ENCODE measurements at regions not wholly inside any gene's neighbourhood (a gene's known extent, or its start where the extent isn't known, plus 50 kb on each side); places are given as distances from the start of the nearest gene placed in this dataset.
"Not testable (repeated sequence)": the region's sequence is repeated elsewhere in the genome, so short reads cannot be mapped to it uniquely, and the experiment has no call there.

DNA sequence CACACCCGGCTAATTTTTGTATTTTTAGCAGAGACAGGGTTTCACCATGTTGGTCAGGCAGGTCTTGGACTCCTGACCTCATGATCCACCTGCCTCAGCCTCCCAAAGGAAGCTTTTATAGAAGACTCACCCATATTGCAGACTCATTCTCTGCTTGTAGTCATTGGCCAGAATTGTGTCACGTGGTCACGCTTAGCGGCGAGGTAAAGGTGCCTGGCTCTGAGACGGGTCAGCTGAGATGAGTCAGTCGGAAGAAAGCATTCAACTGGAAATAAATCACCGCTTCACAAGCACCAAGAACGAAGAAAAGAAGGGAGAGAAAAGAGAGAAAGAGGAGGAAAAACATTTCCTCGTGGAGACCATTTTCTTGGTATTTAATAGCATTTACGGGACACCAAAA is 218.8 kb upstream of the NOCT start:
- no peak for DNase-seq (ENCODE audit: low read depth)

DNA sequence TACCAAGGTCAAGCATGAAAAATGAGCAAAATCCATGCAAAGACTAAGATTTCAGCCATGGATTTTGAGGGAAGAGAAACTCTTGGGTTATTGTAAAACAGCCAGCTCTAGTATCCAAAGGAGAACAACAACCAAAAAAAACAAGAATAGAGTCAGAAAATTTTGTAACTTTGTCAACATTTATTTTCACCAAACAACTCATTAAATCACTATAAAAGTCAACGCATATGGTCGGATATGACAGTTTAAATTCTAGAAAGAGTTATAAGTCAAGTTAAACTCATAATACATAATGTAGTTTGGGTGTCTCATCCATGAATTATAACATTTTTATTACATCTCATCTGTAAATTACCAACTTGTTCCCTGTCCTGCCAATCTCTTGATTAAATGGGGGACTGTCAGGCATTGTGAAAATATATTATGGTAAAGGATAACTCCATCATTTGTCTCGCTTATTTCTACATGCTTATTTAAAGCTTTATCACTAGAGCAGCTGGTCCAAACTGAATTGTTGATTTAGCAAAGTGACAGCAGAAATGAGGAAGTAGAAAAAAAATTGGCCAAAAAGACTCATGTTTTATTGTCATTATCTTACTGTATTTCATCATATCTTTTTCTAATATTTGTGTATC is 224.8 kb upstream of the NOCT start:
- no peak for DNase-seq (ENCODE audit: low read depth)

DNA sequence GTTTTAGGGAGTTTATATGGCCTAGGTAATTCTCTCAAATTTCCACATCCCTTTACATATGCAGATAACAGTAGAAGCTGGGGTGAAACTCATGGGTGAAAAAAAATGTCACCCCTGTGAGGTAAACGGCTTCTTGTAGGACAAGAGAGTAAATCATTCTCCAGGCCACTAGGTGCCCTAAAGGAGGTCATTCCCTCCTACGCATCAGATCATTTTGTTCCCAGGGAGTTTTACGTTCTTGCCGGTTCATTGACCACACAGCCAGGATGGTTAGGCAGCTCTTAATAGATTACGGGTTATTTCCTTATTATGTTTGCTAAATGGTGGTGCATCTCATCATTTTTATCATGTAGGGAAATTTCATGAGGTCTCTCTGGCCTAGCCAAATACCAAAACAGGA is 225.8 kb upstream of the NOCT start:
- no peak for DNase-seq (ENCODE audit: low read depth)

DNA sequence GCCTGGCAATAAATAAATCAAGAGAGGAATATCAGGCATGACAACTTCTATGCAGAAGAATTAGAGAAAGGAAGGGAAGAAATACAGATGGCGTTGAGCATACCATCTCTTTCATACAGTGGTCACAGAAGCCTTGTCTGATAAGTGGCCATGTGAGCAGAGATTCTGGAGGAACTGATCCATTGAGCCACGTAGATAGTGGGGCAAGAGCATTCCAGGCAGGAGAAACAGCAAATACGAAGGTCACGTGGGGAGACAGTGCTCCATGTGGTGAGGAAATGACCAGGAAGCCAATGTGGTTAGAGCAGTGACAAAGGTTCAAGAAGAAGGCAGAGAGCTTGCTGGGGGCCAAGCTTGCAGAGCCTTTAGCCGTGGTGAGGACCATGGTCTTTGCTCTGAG is 226.7 kb upstream of the NOCT start:
- DNase-seq (ENCODE audit: low read depth): peak; percentile 85

DNA sequence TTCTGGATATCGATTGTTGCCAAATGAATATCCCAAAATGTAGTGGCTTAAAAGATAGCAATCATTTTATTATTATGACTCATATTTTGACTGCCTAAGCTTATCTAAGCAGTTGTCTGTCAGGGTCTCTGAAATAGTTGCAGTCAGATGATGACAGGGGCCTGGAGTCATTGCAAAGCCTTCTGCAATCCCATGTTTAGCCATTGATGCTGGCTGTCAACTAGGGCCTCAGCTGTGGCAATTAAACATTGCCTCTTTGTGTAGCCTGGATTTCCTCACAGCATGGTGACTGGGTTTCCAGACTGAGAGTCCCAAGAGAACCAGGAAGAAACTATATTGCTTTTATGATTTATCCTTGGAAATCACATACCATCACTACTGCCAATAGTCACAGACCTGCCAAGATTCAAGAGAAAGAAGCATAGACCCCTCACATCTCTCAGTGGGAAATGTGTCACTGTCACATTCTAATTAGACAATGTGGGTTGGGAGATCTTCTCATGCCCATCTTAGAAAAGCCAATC is 227.3 kb upstream of the NOCT start:
- DNase-seq (ENCODE audit: low read depth): no peak

DNA sequence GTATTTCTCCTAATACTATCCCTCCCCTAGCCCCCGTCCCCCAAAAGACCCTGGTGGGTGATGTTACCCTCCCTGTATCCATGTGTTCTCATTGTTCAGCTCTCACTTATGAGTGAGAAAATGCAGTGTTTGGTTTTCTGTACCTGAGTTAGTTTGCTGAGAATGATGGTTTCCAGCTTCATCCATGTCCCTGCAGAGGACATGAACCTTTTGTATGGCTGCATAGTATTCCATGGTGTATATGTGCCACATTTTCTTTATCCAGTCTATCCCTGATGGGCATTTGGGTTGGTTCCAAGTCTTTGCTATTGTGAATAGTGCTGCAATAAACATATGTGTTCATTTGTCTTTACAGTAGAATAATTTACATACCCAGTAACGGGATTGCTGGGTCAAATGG is 235.8 kb upstream of the NOCT start:
- DNase-seq (ENCODE audit: low read depth): not testable (repeated sequence)

DNA sequence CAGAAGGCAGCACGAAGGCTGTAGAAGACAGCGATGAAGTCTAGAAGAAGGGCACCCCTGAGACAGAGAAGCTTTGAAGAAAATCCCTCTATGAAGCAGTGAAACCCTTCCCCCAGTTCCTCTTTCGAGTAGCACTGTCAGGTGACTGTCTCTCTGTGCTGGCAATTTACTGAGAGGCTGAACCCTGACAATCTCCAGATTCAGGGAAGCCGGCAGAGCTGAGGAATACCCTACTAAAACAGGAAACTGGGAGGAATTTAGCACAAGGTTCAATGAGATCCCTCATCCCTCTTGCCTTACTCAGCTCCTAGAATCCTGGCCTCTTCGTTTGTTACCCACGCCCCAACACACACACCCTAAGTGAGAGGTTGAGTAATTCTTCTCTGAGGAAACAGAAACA is 239.7 kb upstream of the NOCT start:
- DNase-seq (ENCODE audit: low read depth): no peak

DNA sequence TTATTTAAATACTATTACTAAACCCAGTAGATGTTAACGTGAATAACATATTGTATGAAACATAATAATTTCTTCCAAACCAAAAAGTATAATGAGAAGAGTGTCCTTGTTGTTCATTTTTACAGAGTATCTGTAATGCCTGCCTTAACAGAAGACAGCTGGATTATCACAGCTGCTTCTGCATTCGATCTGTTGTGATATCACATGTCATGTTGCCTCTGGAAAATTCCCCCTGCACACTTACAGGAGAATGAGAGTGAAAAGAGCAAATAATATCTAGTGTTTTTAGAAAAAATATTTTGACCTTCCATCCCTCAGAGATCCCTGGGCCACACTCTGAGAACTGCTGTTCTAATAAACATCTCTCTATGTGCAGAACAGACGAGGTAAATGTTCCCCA is 240.1 kb upstream of the NOCT start:
- DNase-seq (ENCODE audit: low read depth): no peak

DNA sequence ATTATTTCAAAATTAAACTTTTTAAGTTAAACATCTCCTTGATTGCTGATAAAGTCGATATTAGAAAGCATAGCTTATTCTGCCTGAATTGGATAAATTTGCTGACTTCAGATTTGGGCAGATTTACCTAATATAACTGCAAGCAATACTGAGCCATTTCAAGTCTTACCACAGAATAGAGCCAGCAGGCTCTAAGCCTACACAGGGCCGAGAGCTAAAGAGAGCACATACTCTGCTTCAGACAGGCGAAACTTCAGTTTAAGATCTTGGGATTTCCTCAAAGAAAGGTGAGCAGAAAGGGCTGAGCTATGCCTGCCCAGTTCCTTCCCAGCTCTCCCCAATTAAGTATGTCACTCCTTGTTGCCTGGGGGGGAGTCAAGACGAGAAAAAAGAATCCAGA is 240.6 kb upstream of the NOCT start:
- DNase-seq (ENCODE audit: low read depth): no peak

DNA sequence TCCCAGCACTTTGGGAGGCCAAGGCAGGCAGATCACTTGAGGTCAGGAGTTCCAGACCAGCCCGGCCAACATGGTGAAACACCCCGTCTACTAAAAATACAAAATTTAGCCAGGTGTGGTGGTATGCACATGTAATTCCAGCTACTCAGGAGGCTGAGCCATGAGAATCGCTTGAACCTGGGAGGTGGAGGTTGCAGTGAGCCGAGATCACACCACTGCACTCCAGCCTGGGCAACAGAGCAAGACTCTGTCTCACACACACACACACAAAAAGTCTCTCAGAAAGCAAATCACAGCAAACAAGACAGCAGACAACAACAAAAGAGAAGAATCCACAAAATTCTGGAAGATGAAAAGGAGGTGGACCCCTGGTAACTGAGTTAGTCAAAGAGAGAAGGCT is 241.5 kb upstream of the NOCT start:
- DNase-seq (ENCODE audit: low read depth): not testable (repeated sequence)

DNA sequence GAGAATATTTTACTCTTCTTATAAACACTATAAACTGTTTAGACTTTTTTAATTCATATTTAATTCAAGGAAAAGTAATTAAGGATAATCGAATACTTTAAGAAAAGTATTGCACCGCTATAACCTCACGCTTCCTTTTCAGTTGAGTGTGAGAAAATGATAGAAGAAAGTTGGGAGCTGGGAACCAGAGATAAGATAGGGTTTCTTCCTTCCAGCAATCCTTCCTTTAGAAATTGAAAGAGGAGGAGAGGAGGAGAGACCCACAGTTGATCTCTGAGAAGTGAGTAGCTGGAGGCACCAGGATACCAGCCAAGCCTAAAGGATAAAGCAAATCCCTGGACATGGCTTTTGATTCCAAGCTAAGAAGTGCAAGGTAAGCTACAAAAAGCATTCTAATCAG is 242.3 kb upstream of the NOCT start:
- peak; percentile 50 for DNase-seq (ENCODE audit: low read depth)

DNA sequence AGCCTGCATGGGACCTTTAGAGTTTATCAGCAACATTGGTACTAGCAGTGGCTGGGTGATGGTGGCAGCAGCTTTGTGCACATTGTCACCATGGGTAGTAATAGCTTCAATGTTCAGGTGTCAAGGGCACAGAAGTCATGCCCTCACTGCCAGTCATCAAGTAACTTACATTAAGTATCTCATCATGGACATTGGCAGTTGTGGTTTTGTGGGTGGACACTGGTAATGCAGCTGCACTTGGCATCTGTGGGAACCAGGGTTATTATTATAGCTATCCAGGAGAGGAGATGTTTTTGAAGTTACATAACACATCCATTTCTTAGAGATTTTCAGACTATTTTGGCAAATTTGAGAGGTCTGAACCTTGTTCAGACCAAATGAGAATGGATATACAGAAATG is 243.2 kb upstream of the NOCT start:
- no peak for DNase-seq (ENCODE audit: low read depth)

DNA sequence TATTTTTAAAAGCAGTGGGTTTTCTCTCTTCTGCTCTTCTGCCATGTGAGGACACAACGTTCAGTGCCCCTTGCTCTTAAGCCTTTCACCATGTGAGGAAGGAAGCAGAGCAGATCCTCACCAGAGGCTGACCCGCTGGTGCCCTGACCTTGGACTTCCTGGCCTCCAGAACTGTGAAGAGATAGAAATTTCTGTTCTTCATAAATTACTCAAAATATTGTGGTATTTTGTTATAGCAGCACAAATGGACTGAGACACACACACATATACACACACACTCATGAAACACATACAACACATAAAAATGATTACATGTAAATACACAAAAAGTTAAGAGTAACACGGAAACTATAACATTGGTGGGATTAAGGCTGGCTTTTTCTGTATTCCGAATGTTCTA is 244.8 kb upstream of the NOCT start:
- DNase-seq (ENCODE audit: low read depth): no peak

DNA sequence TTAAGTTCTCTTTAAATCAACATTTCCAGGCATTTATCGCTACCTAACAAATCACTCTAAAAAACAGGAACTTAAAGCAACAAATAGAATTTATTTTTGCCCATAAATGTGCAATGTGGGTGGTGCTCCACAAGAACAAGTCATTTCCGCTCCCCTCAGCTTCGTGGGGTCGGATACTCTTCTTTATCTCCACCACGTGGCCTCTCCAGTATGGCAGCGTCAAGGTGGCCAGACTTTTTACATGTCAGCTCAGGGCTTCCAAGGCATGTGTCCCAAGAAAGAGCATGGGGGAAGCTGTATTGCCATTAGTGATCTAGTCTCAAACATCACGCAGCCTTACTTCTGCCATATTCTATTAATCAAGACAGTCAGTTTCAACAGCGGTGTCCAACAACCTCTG is 249.2 kb upstream of the NOCT start:
- no peak for DNase-seq (ENCODE audit: low read depth)

DNA sequence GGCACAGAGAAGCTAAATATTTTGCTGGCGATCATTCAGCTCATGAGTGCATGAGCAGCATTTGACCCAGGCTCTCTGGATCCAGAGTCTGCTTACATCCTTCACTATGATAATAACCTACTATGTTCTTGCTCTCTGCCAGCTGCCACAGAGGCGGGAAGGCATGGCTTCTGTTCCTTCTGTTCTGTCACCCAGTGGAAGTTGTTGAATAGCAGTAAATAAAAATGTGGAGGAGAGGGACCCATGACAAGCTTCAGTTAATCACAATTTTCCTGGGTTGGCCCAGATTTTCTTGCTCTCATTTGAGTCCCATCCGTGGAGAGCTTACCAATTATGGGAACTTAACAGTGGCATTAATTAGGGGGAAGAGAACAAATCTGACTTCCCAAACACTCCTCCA is 250.1 kb upstream of the NOCT start:
- DNase-seq (ENCODE audit: low read depth): no peak

DNA sequence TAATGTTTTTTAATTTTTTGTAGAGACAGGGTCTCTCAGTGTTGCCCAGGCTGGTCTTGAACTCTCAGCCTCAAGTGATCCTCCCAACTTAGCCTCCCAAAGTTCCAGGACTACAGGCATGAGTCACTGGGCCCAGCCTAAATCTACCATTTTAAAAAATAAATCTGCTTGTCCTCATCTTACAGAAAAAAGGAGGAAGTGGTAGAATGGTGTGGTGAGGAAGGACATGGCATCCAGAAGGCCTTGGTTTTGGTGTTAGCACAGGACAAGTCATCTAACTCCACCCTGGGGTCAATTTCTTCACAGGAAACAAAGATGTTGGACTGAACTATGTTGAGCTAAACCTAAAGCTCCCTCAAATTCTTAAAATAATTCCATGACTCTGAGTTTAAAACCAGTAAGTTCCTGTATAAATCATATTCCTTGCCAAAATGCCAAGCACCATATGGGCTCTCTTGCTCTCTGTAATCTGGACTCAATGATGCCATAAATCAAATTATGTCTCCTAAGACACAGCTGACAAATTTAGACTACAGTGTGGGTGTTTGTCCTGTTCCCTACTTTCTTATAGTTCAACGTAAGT is 253.9 kb upstream of the NOCT start:
- DNase-seq (ENCODE audit: low read depth): no peak

DNA sequence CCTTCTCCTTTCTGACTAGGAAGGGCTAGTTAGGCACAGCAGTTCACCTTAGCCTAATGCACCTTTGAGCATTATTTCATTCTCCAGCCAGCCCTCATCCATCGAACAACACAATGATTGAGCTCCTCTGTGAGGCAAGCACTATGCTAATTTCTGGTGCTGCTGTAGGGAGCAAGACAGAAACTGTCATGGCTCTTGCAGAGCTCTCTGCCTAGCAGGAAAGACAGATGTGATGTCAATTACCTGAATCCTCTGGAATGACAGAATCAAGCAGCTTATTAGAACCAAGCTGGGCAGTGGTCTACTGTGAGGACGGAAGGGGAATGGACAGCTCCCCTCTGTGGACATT is 256.1 kb upstream of the NOCT start:
- DNase-seq (ENCODE audit: low read depth): no peak

DNA sequence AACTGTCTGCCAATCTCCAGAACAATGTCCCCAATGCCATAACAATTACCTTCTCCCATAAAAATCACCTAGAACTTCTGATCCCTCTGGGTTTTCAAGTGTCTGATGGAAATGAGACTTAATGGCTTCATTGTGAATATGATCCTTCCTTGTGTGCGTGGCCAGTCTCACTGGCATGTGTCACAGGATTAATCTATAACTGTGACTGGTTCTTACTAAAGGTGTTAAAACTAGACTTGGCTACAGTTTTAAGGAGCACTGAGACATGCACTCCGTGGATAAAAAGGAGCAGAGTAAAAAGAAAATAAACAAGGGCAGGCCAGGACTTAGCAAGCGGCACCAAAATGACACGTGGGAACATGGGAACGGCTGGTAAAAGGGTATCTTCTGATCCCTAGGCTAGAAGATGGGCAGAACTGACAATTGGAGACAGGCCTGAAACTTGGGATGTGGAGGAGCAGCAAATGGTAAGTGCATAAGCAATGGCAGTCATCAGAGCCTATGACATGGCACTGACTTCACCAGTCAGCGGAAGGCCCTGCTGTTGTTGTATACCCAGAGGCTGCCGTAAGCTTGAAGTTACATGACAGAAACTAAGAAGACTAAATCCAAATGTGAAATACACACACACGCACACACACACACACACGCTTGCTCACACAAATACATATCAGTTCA is 256.6 kb upstream of the NOCT start:
- no peak for DNase-seq (ENCODE audit: low read depth)

DNA sequence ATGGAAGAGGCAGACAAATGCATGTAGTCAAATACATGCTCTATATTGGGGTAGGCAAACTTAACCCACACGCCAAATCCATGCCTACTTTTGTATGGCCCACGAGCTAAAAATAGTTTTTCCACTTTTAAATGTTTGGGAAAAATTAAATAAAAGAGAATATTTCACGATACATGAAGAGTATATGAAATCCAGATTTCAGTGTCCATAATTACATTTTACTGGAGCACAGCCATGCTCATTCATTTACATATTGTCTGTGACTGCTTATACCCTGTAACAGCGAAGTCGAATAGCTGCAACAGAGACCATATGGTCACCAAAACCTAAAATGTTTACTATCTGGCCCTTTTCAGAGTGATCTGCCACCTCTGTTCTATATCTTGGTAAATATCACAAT is 257.4 kb upstream of the NOCT start:
- no peak for DNase-seq (ENCODE audit: low read depth)

DNA sequence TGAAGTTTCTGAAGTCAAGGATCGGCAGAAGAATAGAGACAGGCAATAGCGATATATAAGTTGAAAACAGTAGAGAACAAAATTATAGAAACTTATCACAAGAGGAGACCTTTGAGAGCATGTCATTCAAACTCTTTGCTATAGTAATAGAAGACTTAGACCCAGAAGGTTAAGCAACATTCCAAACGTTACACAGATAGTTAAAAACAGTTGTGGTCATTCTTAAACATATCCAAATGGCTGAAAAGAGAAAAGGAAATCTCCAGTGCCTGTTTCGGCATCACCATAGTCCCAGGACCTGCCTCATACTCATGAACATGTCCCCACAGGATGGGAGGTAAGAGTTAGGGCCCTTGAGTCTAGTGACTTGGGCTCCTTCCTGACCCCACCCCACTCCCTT is 258.1 kb upstream of the NOCT start:
- no peak for DNase-seq (ENCODE audit: low read depth)

DNA sequence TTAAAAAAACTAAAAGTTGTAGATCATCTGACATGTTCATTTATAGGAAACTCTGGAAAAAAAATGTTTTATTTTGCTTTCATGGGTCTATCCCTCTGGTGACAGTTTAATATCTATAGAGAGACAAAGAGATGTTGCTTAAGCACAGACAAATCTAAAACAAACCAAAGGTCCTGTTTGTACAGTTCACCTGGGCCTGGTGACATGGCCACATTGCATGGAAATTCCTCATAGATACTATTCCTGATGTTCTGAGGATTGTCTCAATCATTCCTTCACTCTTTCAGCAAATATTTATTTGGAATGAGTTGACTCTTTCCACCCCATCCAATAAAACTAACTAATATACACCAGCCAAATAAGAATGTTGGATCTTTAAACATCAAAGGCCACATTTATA is 259.1 kb upstream of the NOCT start:
- DNase-seq (ENCODE audit: low read depth): no peak

DNA sequence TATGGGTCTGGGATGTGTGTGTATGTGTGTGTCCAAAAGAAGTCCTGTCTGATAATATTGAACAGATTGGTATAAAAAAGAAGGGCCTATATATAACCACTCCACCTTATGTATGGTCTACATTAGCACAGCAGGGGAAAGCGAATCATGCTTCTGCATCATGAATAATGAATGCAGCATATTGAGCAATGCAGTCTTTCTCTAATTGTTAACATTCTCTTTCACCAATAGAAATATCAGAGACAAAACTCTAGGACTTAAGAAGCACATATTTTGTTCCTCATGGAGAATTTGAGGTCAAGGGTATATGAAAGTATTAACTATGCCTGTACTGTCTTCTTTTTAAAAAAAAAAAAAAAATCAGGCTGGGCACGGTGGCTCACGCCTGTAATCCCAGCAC is 264.3 kb upstream of the NOCT start:
- DNase-seq (ENCODE audit: low read depth): no peak

DNA sequence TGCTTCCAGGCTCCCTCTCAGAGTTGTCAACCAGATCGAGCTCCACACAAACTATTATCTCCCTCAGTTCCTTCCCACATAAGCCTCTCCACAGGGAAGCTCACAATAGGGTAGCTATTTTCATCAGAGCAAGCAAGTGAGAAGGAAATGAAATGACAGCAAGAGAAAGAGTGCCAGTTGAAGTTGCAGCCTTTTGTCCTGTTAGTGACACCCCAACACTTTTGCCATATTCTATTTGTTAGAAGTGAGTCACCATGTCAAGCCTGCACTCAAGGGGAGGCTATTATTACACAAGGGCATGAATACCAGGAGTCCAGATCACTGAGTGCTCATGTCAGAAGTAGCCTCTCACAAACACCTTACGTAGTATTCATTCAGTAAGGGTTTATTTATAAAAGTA is 266.3 kb upstream of the NOCT start:
- DNase-seq (ENCODE audit: low read depth): no peak
